ENCODE measurements at regions not wholly inside any gene's neighbourhood (a gene's known extent, or its start where the extent isn't known, plus 50 kb on each side); places are given as distances from the start of the nearest gene placed in this dataset.

DNA sequence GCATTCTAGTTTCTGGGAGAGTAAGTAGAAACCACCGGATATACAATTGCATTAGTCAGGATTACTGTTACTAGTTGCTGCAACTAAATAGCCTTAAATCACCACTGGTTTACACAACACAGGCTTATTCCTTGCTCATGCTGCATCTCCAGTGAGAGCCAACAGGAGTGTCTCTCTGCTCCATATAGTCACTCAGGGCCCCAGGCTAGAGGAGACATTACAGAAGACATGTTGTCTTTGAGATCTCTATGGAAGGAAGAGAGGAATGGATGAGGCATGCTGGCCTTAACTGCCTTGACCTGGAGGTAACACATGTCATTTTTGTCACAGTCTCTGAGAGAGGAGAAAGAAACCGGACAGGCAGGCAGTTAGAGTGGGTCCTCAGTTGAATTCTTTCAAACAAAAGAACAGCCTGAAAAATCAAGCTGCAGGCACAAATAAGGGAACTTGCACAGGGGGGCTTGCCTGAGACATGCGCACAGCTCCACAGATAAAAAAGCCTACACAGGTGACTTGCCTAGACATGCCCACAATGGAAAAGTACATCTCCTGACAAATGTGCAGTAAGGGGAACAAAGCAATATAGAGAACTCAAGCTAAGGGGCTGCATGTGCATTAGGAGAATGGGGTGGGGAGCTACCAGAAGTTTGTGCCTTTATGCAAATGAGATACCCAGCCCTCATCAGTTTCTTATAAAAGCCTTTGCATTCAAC, 348.0 kb downstream of the TYW1 start:
- TF ChIP-seq, protein P1, sequence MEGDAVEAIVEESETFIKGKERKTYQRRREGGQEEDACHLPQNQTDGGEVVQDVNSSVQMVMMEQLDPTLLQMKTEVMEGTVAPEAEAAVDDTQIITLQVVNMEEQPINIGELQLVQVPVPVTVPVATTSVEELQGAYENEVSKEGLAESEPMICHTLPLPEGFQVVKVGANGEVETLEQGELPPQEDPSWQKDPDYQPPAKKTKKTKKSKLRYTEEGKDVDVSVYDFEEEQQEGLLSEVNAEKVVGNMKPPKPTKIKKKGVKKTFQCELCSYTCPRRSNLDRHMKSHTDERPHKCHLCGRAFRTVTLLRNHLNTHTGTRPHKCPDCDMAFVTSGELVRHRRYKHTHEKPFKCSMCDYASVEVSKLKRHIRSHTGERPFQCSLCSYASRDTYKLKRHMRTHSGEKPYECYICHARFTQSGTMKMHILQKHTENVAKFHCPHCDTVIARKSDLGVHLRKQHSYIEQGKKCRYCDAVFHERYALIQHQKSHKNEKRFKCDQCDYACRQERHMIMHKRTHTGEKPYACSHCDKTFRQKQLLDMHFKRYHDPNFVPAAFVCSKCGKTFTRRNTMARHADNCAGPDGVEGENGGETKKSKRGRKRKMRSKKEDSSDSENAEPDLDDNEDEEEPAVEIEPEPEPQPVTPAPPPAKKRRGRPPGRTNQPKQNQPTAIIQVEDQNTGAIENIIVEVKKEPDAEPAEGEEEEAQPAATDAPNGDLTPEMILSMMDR (IDR thresholded peaks at IDR 0.05 in 4 of 5, conservative IDR thresholded peaks at IDR 0.05 in 1 of 5): no peak
- no peak for TF ChIP-seq POLR2A (IDR thresholded peaks at IDR 0.05)

Measured in gastrocnemius medialis (tissue), 4 donors.